ENCODE measurements at regions not wholly inside any gene's neighbourhood (a gene's known extent, or its start where the extent isn't known, plus 50 kb on each side); places are given as distances from the start of the nearest gene placed in this dataset.

DNA sequence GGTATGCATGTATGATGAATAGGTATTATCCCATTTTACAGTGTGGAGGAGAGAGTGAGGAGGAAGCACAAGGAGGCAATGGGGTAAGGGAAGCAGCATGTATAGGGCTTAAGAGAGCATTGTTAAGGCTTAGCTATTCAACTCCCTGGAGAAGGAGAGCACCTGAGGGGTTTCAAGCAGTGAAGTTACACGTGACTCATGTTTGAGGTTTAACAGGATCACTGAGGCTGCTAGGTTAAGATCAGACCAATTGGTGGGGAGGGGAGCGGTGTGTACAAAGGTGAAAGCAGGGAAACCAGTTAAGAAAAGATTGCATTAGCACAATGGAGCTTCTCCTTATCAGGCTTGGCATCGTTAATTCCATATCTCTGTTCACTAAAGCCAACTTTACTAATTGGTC lies 64.4 kb upstream of the NHSL1 start:
- no peak overlapping the region for H3K18ac ChIP-seq (ENCODE audit: low read length)

DNA sequence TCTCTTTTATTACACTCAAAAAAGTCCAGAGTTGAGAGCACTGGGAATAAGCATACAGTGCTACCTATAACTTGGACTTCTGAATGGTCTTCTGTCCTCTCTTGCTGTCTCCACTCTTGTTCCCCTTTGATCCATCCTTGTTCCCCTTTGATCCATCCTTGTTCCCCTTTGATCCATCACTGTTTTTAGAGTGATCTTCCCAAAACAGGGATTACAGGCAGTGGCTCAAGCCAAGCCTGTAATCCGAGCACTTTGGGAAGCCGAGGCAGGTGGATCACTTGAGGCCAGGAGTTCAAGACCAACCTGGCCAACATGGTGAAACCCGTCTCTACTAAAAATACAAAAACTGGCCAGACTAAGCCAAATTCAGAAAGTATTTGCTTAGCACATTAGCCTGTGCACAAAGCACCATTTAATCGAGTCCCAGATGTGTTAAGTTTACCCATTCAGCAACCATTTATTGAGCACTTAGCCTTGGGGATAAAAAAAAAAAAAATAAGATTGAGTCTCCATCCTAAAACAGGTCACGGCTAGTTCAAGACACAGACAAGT lies 65.0 kb upstream of the NHSL1 start:
- Histone ChIP-seq H2BK12ac (ENCODE audit: low read length) (no peak overlapping the region), H2BK120ac (ENCODE audit: insufficient read depth, low read length, poor library complexity) (no peak overlapping the region), H4K91ac (ENCODE audit: low read depth, low read length) (no peak overlapping the region), H3K79me1 (ENCODE audit: low read length) (peaks cover 13% of the 10 kb centered on the region), H4K12ac (ENCODE audit: low read depth, low read length) (no peak overlapping the region), H3K9me3 (ENCODE audit: insufficient read depth, low read depth, low read length) (no peaks in the 10 kb centered on the region), H3K9ac (ENCODE audit: low read length) (no peak overlapping the region), H3K79me2 (ENCODE audit: control insufficient read depth, insufficient read depth, low read length, poor library complexity) (peaks cover 6% of the 10 kb centered on the region), H3K14ac (ENCODE audit: low read length) (no peak overlapping the region), H2AK5ac (ENCODE audit: low read length) (no peak overlapping the region), H3K4me2 (ENCODE audit: low read length) (no peak overlapping the region), H3K4me3 (ENCODE audit: low read depth, low read length) (no peak overlapping the region), H3K27me3 (ENCODE audit: insufficient read depth, low read length) (no peaks in the 10 kb centered on the region), H3K36me3 (ENCODE audit: control insufficient read depth in 1 of 2, insufficient read depth in 2 of 2, low read length in 2 of 2) (no peaks in the 10 kb centered on the region), H3K27ac (ENCODE audit: low read depth, low read length) (no peak overlapping the region), H2AFZ (ENCODE audit: insufficient read depth, low read length, poor library complexity) (no peak overlapping the region), H3K18ac (ENCODE audit: low read length) (no peak overlapping the region), H3K23ac (ENCODE audit: low read length) (no peak overlapping the region), H3K4ac (ENCODE audit: low read depth, low read length) (peak overlapping the region; percentile 49), H2BK5ac (ENCODE audit: low read depth, low read length, poor library complexity) (no peak overlapping the region), H4K8ac (ENCODE audit: low read depth, low read length) (no peak overlapping the region), H3K4me1 (ENCODE audit: control insufficient read depth in 1 of 2, insufficient read depth in 2 of 2, low read length in 2 of 2) (peaks cover 16 to 19% of the 10 kb centered on the region in 2 experiments)
- DNase-seq = no peak
- WGBS (ENCODE audit: extremely low coverage, insufficient coverage, insufficient read length) = no CpG with 5 or more reads among the region's 5 CpGs

More for the DNA sequence above, 64.4 kb upstream of the NHSL1 start:
- Histone ChIP-seq H4K12ac (ENCODE audit: low read depth, low read length) (no peak overlapping the region), H3K4me2 (ENCODE audit: low read length) (no peak overlapping the region), H3K4me3 (ENCODE audit: low read depth, low read length) (no peak overlapping the region), H2AK5ac (ENCODE audit: low read length) (no peak overlapping the region), H3K9ac (ENCODE audit: low read length) (no peak overlapping the region), H3K14ac (ENCODE audit: low read length) (no peak overlapping the region), H3K27me3 (ENCODE audit: insufficient read depth, low read length) (no peaks in the 10 kb centered on the region), H3K79me2 (ENCODE audit: control insufficient read depth, insufficient read depth, low read length, poor library complexity) (peaks cover 7% of the 10 kb centered on the region), H2AFZ (ENCODE audit: insufficient read depth, low read length, poor library complexity) (no peak overlapping the region), H3K4ac (ENCODE audit: low read depth, low read length) (no peak overlapping the region), H3K36me3 (ENCODE audit: control insufficient read depth in 1 of 2, insufficient read depth in 2 of 2, low read length in 2 of 2) (no peaks in the 10 kb centered on the region), H3K9me3 (ENCODE audit: insufficient read depth, low read depth, low read length) (no peaks in the 10 kb centered on the region), H3K27ac (ENCODE audit: low read depth, low read length) (no peak overlapping the region), H2BK12ac (ENCODE audit: low read length) (no peak overlapping the region), H2BK120ac (ENCODE audit: insufficient read depth, low read length, poor library complexity) (no peak overlapping the region), H3K79me1 (ENCODE audit: low read length) (peaks cover 13% of the 10 kb centered on the region), H4K8ac (ENCODE audit: low read depth, low read length) (no peak overlapping the region), H3K4me1 (ENCODE audit: control insufficient read depth in 1 of 2, insufficient read depth in 2 of 2, low read length in 2 of 2) (peaks cover 16 to 22% of the 10 kb centered on the region in 2 experiments), H3K23ac (ENCODE audit: low read length) (no peak overlapping the region), H4K91ac (ENCODE audit: low read depth, low read length) (no peak overlapping the region), H2BK5ac (ENCODE audit: low read depth, low read length, poor library complexity) (no peak overlapping the region)
- no CpG with 5 or more reads among the region's 3 CpGs for WGBS (ENCODE audit: extremely low coverage, insufficient coverage, insufficient read length)
- peak in 1 of 2 donors; percentile 9 for DNase-seq

DNA sequence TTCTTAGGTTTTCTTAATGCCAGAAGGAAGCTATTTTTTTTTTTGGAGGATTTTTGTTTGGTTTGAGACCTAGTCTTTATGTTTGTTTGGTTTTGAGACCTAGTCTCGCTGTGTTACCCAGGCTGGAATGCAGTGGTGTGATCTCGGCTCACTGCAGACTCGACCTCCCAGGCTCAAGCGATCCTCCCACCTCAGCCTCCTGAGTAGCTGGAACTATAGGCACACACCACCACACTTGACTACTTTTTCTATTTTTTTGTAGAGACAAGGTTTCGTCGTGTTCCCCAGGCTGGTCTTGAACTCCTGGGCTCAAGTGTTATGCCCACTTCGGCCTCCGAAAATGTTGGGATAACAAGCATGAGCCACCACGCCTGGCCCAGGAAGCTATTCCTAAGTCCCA lies 67.8 kb upstream of the NHSL1 start:
- H3K79me2 ChIP-seq (ENCODE audit: control insufficient read depth, insufficient read depth, low read length, poor library complexity) = peaks cover 3% of the 10 kb centered on the region
- no peak overlapping the region for H3K4me2 ChIP-seq (ENCODE audit: low read length)
- no peak overlapping the region for H4K8ac ChIP-seq (ENCODE audit: low read depth, low read length)
- no peak overlapping the region for H2BK120ac ChIP-seq (ENCODE audit: insufficient read depth, low read length, poor library complexity)
- H2AK5ac ChIP-seq (ENCODE audit: low read length) = no peak overlapping the region
- no peak overlapping the region for H2AFZ ChIP-seq (ENCODE audit: insufficient read depth, low read length, poor library complexity)
- H4K12ac ChIP-seq (ENCODE audit: low read depth, low read length) = no peak overlapping the region
- DNase-seq = no peak
- no peak overlapping the region for H4K91ac ChIP-seq (ENCODE audit: low read depth, low read length)
- H3K79me1 ChIP-seq (ENCODE audit: low read length) = peaks cover 5% of the 10 kb centered on the region
- no peak overlapping the region for H3K14ac ChIP-seq (ENCODE audit: low read length)
- H3K27ac ChIP-seq (ENCODE audit: low read depth, low read length) = no peak overlapping the region
- no peak overlapping the region for H3K4me3 ChIP-seq (ENCODE audit: low read depth, low read length)
- WGBS (ENCODE audit: extremely low coverage, insufficient coverage, insufficient read length) = no CpG with 5 or more reads among the region's 9 CpGs
- no peaks in the 10 kb centered on the region for H3K9me3 ChIP-seq (ENCODE audit: insufficient read depth, low read depth, low read length)
- H3K18ac ChIP-seq (ENCODE audit: low read length) = no peak overlapping the region
- no peak overlapping the region for H3K9ac ChIP-seq (ENCODE audit: low read length)
- H3K4me1 ChIP-seq (ENCODE audit: control insufficient read depth in 1 of 2, insufficient read depth in 2 of 2, low read length in 2 of 2) = peaks cover 9 to 10% of the 10 kb centered on the region in 2 experiments
- no peaks in the 10 kb centered on the region for H3K27me3 ChIP-seq (ENCODE audit: insufficient read depth, low read length)
- H3K23ac ChIP-seq (ENCODE audit: low read length) = no peak overlapping the region
- no peak overlapping the region for H3K4ac ChIP-seq (ENCODE audit: low read depth, low read length)
- H2BK5ac ChIP-seq (ENCODE audit: low read depth, low read length, poor library complexity) = no peak overlapping the region
- H3K36me3 ChIP-seq (ENCODE audit: control insufficient read depth in 1 of 2, insufficient read depth in 2 of 2, low read length in 2 of 2) = no peaks in the 10 kb centered on the region
- no peak overlapping the region for H2BK12ac ChIP-seq (ENCODE audit: low read length)

DNA sequence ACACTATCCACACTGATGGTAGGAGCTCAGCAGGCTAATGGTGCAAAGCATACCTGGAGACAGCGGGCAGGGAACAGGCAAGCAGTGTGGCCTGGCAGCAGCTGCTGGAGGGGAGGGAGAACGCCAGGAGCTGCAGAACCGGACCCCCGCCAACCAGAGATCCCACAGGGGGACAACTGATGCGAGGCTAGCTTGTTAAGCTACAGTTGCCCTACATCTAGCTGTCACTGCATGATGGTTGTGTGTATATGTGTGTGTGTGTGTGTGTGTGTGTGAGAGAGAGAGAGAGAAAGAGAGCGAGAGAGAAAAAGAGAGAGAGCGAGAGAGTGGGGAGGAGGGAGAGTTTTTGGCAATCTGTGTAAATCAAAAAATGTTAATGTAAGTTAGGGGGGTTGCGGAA lies 69.7 kb upstream of the NHSL1 start:
- no peak overlapping the region for H3K23ac ChIP-seq (ENCODE audit: low read length)
- no peak overlapping the region for H3K14ac ChIP-seq (ENCODE audit: low read length)
- H3K79me1 ChIP-seq (ENCODE audit: low read length) = peaks cover 8% of the 10 kb centered on the region
- H4K12ac ChIP-seq (ENCODE audit: low read depth, low read length) = no peak overlapping the region
- peaks cover 7% of the 10 kb centered on the region for H3K79me2 ChIP-seq (ENCODE audit: control insufficient read depth, insufficient read depth, low read length, poor library complexity)
- H2BK120ac ChIP-seq (ENCODE audit: insufficient read depth, low read length, poor library complexity) = no peak overlapping the region
- no peak overlapping the region for H2AK5ac ChIP-seq (ENCODE audit: low read length)
- H4K91ac ChIP-seq (ENCODE audit: low read depth, low read length) = no peak overlapping the region
- H4K8ac ChIP-seq (ENCODE audit: low read depth, low read length) = no peak overlapping the region
- no peak overlapping the region for H2BK5ac ChIP-seq (ENCODE audit: low read depth, low read length, poor library complexity)
- H3K9me3 ChIP-seq (ENCODE audit: insufficient read depth, low read depth, low read length) = no peaks in the 10 kb centered on the region
- 100% methylated on average over 3 of the region's 8 CpGs for WGBS (ENCODE audit: extremely low coverage, insufficient coverage, insufficient read length)
- H3K27ac ChIP-seq (ENCODE audit: low read depth, low read length) = no peak overlapping the region
- no peak overlapping the region for H2BK12ac ChIP-seq (ENCODE audit: low read length)
- no peaks in the 10 kb centered on the region for H3K36me3 ChIP-seq (ENCODE audit: control insufficient read depth in 1 of 2, insufficient read depth in 2 of 2, low read length in 2 of 2)
- H3K18ac ChIP-seq (ENCODE audit: low read length) = no peak overlapping the region
- H3K4me3 ChIP-seq (ENCODE audit: low read depth, low read length) = no peak overlapping the region
- H3K4ac ChIP-seq (ENCODE audit: low read depth, low read length) = peak overlapping the region; percentile 71
- no peak overlapping the region for H3K9ac ChIP-seq (ENCODE audit: low read length)
- H2AFZ ChIP-seq (ENCODE audit: insufficient read depth, low read length, poor library complexity) = no peak overlapping the region
- no peaks in the 10 kb centered on the region for H3K27me3 ChIP-seq (ENCODE audit: insufficient read depth, low read length)
- DNase-seq = no peak
- H3K4me1 ChIP-seq (ENCODE audit: control insufficient read depth in 1 of 2, insufficient read depth in 2 of 2, low read length in 2 of 2) = peaks cover 11 to 18% of the 10 kb centered on the region in 2 experiments
- H3K4me2 ChIP-seq (ENCODE audit: low read length) = no peak overlapping the region
